ENCODE measurements at regions not wholly inside any gene's neighbourhood (a gene's known extent, or its start where the extent isn't known, plus 50 kb on each side); places are given as distances from the start of the nearest gene placed in this dataset.

- no peak overlapping the region for H2AFZ ChIP-seq (ENCODE audit: low read length)
- no peak overlapping the region for H3K4me3 ChIP-seq (ENCODE audit: low read length, poor library complexity, severe bottlenecking)
- H3K4me1 ChIP-seq (ENCODE audit: insufficient read depth, low read length, poor library complexity, severe bottlenecking): peaks cover 5% of the 10 kb centered on the region
- H3K9me2 ChIP-seq (replicated peaks; ENCODE audit: low read depth, low read length): no peaks in the 10 kb centered on the region
- no peaks in the 10 kb centered on the region for H3K79me2 ChIP-seq (ENCODE audit: insufficient read depth, low read length)
- no peaks in the 10 kb centered on the region for H3F3A ChIP-seq (ENCODE audit: low read depth)
- no peak overlapping the region for H3K9ac ChIP-seq (ENCODE audit: low read depth, low read length, poor library complexity, severe bottlenecking)
- no peaks in the 10 kb centered on the region for H3K27me3 ChIP-seq (ENCODE audit: insufficient read depth, low read length, poor library complexity, severe bottlenecking)
- TF ChIP-seq, protein P1, sequence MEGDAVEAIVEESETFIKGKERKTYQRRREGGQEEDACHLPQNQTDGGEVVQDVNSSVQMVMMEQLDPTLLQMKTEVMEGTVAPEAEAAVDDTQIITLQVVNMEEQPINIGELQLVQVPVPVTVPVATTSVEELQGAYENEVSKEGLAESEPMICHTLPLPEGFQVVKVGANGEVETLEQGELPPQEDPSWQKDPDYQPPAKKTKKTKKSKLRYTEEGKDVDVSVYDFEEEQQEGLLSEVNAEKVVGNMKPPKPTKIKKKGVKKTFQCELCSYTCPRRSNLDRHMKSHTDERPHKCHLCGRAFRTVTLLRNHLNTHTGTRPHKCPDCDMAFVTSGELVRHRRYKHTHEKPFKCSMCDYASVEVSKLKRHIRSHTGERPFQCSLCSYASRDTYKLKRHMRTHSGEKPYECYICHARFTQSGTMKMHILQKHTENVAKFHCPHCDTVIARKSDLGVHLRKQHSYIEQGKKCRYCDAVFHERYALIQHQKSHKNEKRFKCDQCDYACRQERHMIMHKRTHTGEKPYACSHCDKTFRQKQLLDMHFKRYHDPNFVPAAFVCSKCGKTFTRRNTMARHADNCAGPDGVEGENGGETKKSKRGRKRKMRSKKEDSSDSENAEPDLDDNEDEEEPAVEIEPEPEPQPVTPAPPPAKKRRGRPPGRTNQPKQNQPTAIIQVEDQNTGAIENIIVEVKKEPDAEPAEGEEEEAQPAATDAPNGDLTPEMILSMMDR (conservative IDR thresholded peaks at IDR 0.05; ENCODE audit: low read length): no peak
- no peak for TF ChIP-seq EZH2phosphoT487 (IDR thresholded peaks at IDR 0.05; ENCODE audit: borderline replicate concordance)
- H3K36me3 ChIP-seq (ENCODE audit: insufficient read depth, low read length): no peaks in the 10 kb centered on the region
- H3K4me2 ChIP-seq (ENCODE audit: low read depth, low read length, poor library complexity, severe bottlenecking): no peak overlapping the region
- H3K9me3 ChIP-seq (ENCODE audit: insufficient read depth, low read depth, low read length): no peaks in the 10 kb centered on the region
- no peaks in the 10 kb centered on the region for H4K20me1 ChIP-seq (ENCODE audit: insufficient read depth, low read length, poor library complexity, severe bottlenecking)
Measured at GRCh38 chr20:50269091-50270033, 78.7 kb downstream of the CEBPB start.

DNA sequence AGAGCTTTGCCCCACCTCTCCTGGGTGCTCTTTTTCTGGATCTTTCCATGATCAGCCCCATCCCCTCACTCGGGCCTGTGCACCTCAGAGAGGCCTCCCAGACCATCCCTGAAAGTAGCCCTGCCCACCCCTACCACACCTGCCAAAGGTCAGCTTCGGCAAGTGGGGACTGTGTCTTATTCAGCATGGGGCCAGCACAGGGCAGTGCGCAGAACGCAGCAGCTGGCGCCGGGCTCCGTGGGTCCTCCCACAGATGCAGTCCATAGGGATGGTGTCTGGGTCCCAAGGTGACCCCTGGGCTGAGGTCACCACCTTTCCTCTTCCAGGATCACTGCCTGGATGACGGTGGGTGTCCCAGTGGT lies 79.4 kb downstream of the CEBPB start:
- no peaks in the 10 kb centered on the region for H4K20me1 ChIP-seq (ENCODE audit: insufficient read depth, low read length, poor library complexity, severe bottlenecking)
- TF ChIP-seq, protein P1 (conservative IDR thresholded peaks at IDR 0.05; ENCODE audit: low read length): no peak
- no peak for TF ChIP-seq EZH2phosphoT487 (IDR thresholded peaks at IDR 0.05; ENCODE audit: borderline replicate concordance)
- no peaks in the 10 kb centered on the region for H3F3A ChIP-seq (ENCODE audit: low read depth)
- H3K9me3 ChIP-seq (ENCODE audit: insufficient read depth, low read depth, low read length): no peaks in the 10 kb centered on the region
- H3K4me3 ChIP-seq (ENCODE audit: low read length, poor library complexity, severe bottlenecking): no peak overlapping the region
- H3K4me2 ChIP-seq (ENCODE audit: low read depth, low read length, poor library complexity, severe bottlenecking): peak overlapping the region; percentile 38
- no peaks in the 10 kb centered on the region for H3K79me2 ChIP-seq (ENCODE audit: insufficient read depth, low read length)
- H3K4me1 ChIP-seq (ENCODE audit: insufficient read depth, low read length, poor library complexity, severe bottlenecking): peaks cover 5% of the 10 kb centered on the region
- no peaks in the 10 kb centered on the region for H3K27me3 ChIP-seq (ENCODE audit: insufficient read depth, low read length, poor library complexity, severe bottlenecking)
- H3K9me2 ChIP-seq (replicated peaks; ENCODE audit: low read depth, low read length): no peaks in the 10 kb centered on the region
- H3K9ac ChIP-seq (ENCODE audit: low read depth, low read length, poor library complexity, severe bottlenecking): no peak overlapping the region
- H2AFZ ChIP-seq (ENCODE audit: low read length): no peak overlapping the region
- H3K36me3 ChIP-seq (ENCODE audit: insufficient read depth, low read length): no peaks in the 10 kb centered on the region

DNA sequence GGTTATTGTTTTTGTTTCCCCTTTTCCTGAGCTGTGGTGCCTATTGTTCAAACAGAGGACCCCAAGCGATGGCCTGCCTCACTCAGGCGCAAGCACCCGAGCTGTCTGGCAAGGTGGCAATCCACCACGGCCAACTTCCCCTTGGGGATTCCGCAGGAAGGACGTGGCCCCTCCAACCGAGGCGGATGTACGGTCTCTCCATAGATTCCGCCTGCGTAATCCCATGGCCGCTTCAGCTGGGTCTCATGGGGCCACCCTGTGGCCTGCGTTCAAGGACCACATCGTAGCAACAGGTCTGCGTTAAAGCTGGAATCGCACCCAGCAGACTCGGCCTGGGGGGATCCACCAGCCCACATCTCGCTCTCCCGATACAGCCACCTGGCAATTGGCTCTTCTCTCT lies 79.9 kb downstream of the CEBPB start:
- Histone ChIP-seq H3K4me2 (ENCODE audit: low read depth, low read length, poor library complexity, severe bottlenecking) (peak overlapping the region; percentile 38), H3K9me3 (ENCODE audit: insufficient read depth, low read depth, low read length) (no peaks in the 10 kb centered on the region), H2AFZ (ENCODE audit: low read length) (no peak overlapping the region), H3F3A (ENCODE audit: low read depth) (no peaks in the 10 kb centered on the region), H4K20me1 (ENCODE audit: insufficient read depth, low read length, poor library complexity, severe bottlenecking) (no peaks in the 10 kb centered on the region), H3K36me3 (ENCODE audit: insufficient read depth, low read length) (no peaks in the 10 kb centered on the region), H3K4me3 (ENCODE audit: low read length, poor library complexity, severe bottlenecking) (no peak overlapping the region), H3K9me2 (replicated peaks; ENCODE audit: low read depth, low read length) (no peaks in the 10 kb centered on the region), H3K4me1 (ENCODE audit: insufficient read depth, low read length, poor library complexity, severe bottlenecking) (peaks cover 5% of the 10 kb centered on the region), H3K9ac (ENCODE audit: low read depth, low read length, poor library complexity, severe bottlenecking) (no peak overlapping the region), H3K27me3 (ENCODE audit: insufficient read depth, low read length, poor library complexity, severe bottlenecking) (no peaks in the 10 kb centered on the region), H3K79me2 (ENCODE audit: insufficient read depth, low read length) (no peaks in the 10 kb centered on the region)
- no peak for TF ChIP-seq EZH2phosphoT487 (IDR thresholded peaks at IDR 0.05; ENCODE audit: borderline replicate concordance)
- TF ChIP-seq, protein P1 (conservative IDR thresholded peaks at IDR 0.05; ENCODE audit: low read length): no peak

Data from Loucy (cell line).